8988T (cell line): ENCODE measurements at regions not wholly inside any gene's neighbourhood (a gene's known extent, or its start where the extent isn't known, plus 50 kb on each side); places are given as distances from the start of the nearest gene placed in this dataset.
"Not testable (repeated sequence)": the region's sequence is repeated elsewhere in the genome, so short reads cannot be mapped to it uniquely, and the experiment has no call there.

Experiments
- DNase-seq: peaks from one replicate; pipeline ENCODE4 v3.0.0; 2011

- DNase-seq: not testable (repeated sequence)
Measured at GRCh38 chr1:224023122-224023521, 90.8 kb upstream of the FBXO28 start.

- DNase-seq: not testable (repeated sequence)
Measured at GRCh38 chr1:224022249-224022970, 91.5 kb upstream of the FBXO28 start.

GRCh38 chr1:224019866-224020265, 94.0 kb upstream of the FBXO28 start:
- not testable (repeated sequence) for DNase-seq

- DNase-seq: not testable (repeated sequence)
Measured at GRCh38 chr1:224015782-224016181, 98.1 kb upstream of the FBXO28 start.

- DNase-seq: no peak
Measured at GRCh38 chr1:224014330-224014649, 99.6 kb upstream of the FBXO28 start.

- not testable (repeated sequence) for DNase-seq
Measured at GRCh38 chr1:224013626-224014329, 100.1 kb upstream of the FBXO28 start.

GRCh38 chr1:224012807-224013434, 101.0 kb upstream of the FBXO28 start:
- DNase-seq: not testable (repeated sequence)

GRCh38 chr1:224012162-224012561, 101.7 kb upstream of the FBXO28 start:
- not testable (repeated sequence) for DNase-seq

GRCh38 chr1:224011751-224012150, 102.2 kb upstream of the FBXO28 start:
- not testable (repeated sequence) for DNase-seq

- DNase-seq: not testable (repeated sequence)
Measured at GRCh38 chr1:224011153-224011552, 102.8 kb upstream of the FBXO28 start.

- DNase-seq: not testable (repeated sequence)
Measured at GRCh38 chr1:224005973-224006372, 107.9 kb upstream of the FBXO28 start.

GRCh38 chr1:224004552-224005315, 109.2 kb upstream of the FBXO28 start:
- DNase-seq: not testable (repeated sequence)

GRCh38 chr1:224003896-224004295, 110.0 kb upstream of the FBXO28 start:
- not testable (repeated sequence) for DNase-seq

GRCh38 chr1:224001757-224002156, 112.2 kb upstream of the FBXO28 start:
- not testable (repeated sequence) for DNase-seq

- DNase-seq: not testable (repeated sequence)
Measured at GRCh38 chr1:223999761-224000160, 114.2 kb upstream of the FBXO28 start.

- DNase-seq: not testable (repeated sequence)
Measured at GRCh38 chr1:223998676-223999455, 115.0 kb upstream of the FBXO28 start.

GRCh38 chr1:223996376-223996775, 117.5 kb upstream of the FBXO28 start:
- not testable (repeated sequence) for DNase-seq

- peak; percentile 51 for DNase-seq
Measured at GRCh38 chr1:223992456-223993246, 121.3 kb upstream of the FBXO28 start.

GRCh38 chr1:223991297-223991857, 122.5 kb upstream of the FBXO28 start:
- DNase-seq: not testable (repeated sequence)

- DNase-seq: not testable (repeated sequence)
Measured at GRCh38 chr1:223961985-223962384, 116.2 kb upstream of the TP53BP2 start.

- DNase-seq: not testable (repeated sequence)
Measured at GRCh38 chr1:223952801-223953200, 107.1 kb upstream of the TP53BP2 start.
